ENCODE measurements at regions not wholly inside any gene's neighbourhood (a gene's known extent, or its start where the extent isn't known, plus 50 kb on each side); places are given as distances from the start of the nearest gene placed in this dataset.
"Not testable (repeated sequence)": the region's sequence is repeated elsewhere in the genome, so short reads cannot be mapped to it uniquely, and the experiment has no call there.

DNA sequence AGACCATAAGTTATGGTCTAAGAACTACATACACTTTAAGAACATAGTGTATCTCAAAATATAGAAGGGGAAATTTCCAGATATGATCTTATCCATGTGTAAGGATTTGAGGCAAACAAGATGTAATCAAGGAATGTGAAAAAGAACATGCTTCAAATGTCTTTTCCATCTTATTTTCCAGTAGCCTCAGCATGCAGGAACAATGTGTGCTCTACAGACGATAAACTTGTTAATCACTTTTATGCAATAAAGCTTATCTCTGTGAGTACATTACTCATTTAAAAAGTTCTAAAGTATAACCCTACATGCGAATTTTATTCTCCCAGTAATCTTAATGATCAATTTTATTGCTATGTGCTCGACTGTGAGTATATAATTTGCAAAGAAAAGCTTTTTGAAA, 185.2 kb downstream of the ALDH8A1 start:
- POLR2A ChIA-PET, result no interaction called here
- H3K4me3 Mint-ChIP-seq, result no peak overlapping the region
- H3K4me1 Mint-ChIP-seq (ENCODE audit: low read depth), result no peaks in the 10 kb centered on the region
- H3K9me3 Mint-ChIP-seq, result no peaks in the 10 kb centered on the region
- no peak for DNase-seq
- intact Hi-C loops (cut with micrococcal nuclease), result no loop called here
- CTCF ChIA-PET, result no interaction called here
- no peak overlapping the region for H3K27ac Mint-ChIP-seq
- H3K27me3 Mint-ChIP-seq, result peaks cover 3% of the 10 kb centered on the region
- no peaks in the 10 kb centered on the region for H3K36me3 Mint-ChIP-seq

DNA sequence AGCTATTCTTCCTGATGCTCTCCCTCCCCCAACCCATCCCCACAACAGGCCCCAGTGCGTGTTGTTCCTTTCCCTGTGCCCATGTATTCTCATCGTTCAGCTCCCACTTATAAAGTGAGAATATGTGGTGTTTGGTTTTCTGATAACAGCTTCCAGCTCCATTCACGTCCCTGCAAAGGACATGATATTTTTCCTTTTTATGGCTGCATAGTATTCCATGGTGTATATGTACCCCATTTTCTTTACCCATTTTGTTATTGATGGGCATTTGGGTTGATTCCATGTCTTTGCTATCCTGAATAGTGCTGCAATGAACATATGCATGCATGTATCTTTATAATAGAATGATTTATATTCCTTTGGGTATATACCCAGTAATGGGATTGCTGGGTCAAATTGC, 186.3 kb downstream of the ALDH8A1 start:
- H3K4me3 Mint-ChIP-seq; DNase-seq; intact Hi-C loops (cut with micrococcal nuclease); CTCF ChIA-PET; H3K27me3 Mint-ChIP-seq; H3K4me1 Mint-ChIP-seq (ENCODE audit: low read depth); H3K36me3 Mint-ChIP-seq; H3K27ac Mint-ChIP-seq; H3K9me3 Mint-ChIP-seq; POLR2A ChIA-PET: not testable (repeated sequence)

DNA sequence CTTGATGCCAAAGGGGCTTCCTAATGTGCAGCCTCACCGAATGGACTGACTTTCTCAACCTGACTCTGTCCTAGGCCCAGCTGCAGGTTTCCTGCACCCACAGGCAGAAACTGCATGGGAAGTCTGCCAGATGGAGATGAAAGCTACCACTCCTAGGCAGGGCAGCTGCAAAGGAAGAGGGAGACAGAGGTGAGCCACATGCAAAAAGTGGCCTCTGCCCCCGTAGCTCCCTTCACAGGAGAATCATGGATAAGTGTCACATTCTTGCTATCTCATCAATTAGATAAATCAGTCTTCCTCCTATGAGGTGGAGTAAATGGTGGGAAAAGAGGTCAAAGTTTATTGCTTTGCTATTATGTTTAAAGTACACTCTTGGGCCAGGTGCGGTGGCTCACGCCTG, 191.3 kb downstream of the ALDH8A1 start:
- H3K27me3 Mint-ChIP-seq, result no peaks in the 10 kb centered on the region
- DNase-seq, result no peak
- H3K4me3 Mint-ChIP-seq, result no peak overlapping the region
- ChIA-PET CTCF (interaction anchor here (1.1 kb wide), 1 partner anchor 835 kb away, joined by 3 read pairs; no protein-coding TSS in a partner anchor), POLR2A (no interaction called here)
- no peaks in the 10 kb centered on the region for H3K4me1 Mint-ChIP-seq (ENCODE audit: low read depth)
- H3K9me3 Mint-ChIP-seq, result no peaks in the 10 kb centered on the region
- H3K36me3 Mint-ChIP-seq, result no peaks in the 10 kb centered on the region
- intact Hi-C loops (cut with micrococcal nuclease), result no loop called here
- no peak overlapping the region for H3K27ac Mint-ChIP-seq

DNA sequence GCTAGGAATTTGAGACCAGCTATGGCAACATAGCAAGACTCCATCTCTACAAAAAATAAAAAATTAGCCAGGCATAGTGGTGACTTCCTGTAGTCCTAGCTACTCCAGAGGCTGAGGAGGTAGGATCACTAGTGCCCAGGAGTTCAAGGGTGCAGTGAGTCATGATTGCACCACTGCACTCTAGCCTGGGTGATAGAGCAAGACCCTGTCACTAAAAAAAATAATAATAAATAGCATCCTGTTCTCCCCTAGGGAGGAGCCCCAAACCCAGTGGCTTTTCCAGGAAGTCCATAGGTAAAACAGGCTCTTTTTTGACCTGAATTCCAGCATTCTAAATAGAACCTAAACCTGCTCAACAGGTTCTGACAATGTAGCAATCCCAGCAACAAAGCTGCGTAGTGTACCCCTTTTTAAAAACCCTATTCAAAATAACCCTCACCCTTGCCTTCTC, 192.0 kb downstream of the ALDH8A1 start:
- intact Hi-C loops (cut with micrococcal nuclease), result no loop called here
- Mint-ChIP-seq H3K4me1 (ENCODE audit: low read depth) (no peaks in the 10 kb centered on the region), H3K27me3 (peaks cover 3% of the 10 kb centered on the region), H3K27ac (no peak overlapping the region), H3K4me3 (no peak overlapping the region), H3K9me3 (no peaks in the 10 kb centered on the region), H3K36me3 (no peaks in the 10 kb centered on the region)
- ChIA-PET POLR2A (no interaction called here), CTCF (interaction anchor here (1.1 kb wide), 1 partner anchor 834 kb away, joined by 3 read pairs; no protein-coding TSS in a partner anchor)
- no peak for DNase-seq

DNA sequence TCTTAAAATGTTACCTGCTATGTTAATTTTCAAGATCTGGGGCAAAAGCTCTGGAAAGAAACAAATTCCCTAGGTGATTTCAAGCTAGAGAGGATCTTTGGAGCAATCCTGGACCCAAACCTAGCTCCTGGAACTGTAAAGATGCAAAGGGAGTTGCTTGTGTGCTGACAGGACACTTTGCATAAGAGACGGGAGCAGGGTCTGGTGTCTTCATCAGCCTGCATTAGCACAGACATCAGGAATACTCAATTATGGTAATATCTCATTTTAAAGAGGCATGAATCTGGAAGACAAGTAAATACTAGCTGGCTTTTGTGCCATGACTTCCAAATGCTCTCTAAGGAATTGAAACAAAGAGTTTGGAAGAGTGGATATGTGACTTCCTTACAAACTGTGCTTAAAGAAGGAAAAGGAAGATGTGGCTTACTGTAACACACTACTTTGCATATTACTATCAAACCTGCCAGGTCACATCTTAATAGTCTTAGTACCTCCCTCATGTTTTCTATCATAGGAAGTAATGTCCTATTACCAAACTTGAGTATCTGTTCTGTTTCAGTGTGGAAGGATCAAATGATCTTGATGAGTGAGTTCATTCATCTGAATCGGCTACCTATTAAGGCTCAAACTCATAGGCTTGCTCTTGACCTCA, 193.4 kb downstream of the ALDH8A1 start:
- Mint-ChIP-seq H3K4me1 (ENCODE audit: low read depth) (no peaks in the 10 kb centered on the region), H3K4me3 (no peak overlapping the region), H3K9me3 (no peaks in the 10 kb centered on the region), H3K36me3 (no peaks in the 10 kb centered on the region), H3K27me3 (peaks cover 3% of the 10 kb centered on the region), H3K27ac (no peak overlapping the region)
- intact Hi-C loops (cut with micrococcal nuclease), result no loop called here
- ChIA-PET POLR2A (no interaction called here), CTCF (interaction anchor here (0.5 kb wide), 1 partner anchor 427 kb away, joined by 3 read pairs; no protein-coding TSS in a partner anchor)
- no peak for DNase-seq

DNA sequence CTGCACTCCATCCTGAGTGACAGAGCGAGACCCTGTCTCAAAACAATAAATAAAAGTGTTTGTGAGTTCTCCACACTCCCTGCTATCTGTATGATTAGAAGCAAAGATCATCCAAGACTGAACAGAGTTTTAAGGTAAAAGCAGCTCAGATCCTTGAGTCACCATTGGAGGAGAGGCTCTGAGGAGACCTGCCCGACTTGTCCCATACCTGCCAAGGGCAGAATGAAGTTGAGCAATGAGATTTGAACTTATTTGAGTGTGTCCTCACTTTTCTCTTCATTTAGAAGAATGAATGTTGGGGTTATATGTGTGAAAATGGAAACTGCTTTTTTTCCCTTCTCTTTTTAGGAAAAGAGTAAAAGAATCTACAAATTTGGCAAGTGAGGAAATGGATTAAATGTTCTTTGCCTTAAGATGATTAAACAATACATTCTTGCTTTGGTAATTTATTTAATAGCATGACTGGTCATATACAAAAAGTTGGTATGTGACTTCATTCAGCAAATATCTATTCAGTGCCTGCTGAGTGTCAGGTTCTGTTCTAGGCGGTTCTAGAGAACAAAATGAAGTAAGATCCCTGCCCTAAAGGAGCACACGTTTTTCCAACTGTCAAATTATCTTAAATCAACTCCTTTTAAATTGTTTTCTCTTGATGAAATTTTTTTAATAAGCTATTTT, 195.7 kb downstream of the ALDH8A1 start:
- ChIA-PET CTCF (no interaction called here), POLR2A (no interaction called here)
- no peak overlapping the region for H3K27ac Mint-ChIP-seq
- peaks cover 4% of the 10 kb centered on the region for H3K27me3 Mint-ChIP-seq
- H3K36me3 Mint-ChIP-seq, result no peaks in the 10 kb centered on the region
- intact Hi-C loops (cut with micrococcal nuclease), result no loop called here
- H3K4me1 Mint-ChIP-seq (ENCODE audit: low read depth), result no peaks in the 10 kb centered on the region
- no peak for DNase-seq
- H3K9me3 Mint-ChIP-seq, result no peaks in the 10 kb centered on the region
- H3K4me3 Mint-ChIP-seq, result no peak overlapping the region

DNA sequence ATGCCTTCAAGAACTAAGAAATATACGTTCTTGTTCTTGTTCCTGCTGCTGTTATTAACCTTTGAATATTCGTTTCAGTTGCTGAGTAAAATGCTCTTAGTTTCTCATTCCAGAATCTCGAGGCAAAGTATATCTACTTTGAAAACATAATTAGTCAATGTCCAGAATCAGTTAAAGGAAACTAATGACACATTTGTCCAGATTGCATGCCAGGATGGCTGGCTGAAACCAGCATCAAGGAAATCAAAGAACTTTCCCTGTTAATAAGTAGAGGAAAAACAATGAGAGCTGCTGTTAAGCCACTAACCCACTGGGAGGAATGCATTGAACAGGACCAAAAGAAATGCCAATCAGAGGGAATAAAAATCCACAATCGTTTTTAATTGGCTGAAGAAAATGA, 196.9 kb downstream of the ALDH8A1 start:
- ChIA-PET POLR2A (no interaction called here), CTCF (no interaction called here)
- no peak for DNase-seq
- H3K4me3 Mint-ChIP-seq, result no peak overlapping the region
- H3K27ac Mint-ChIP-seq, result no peak overlapping the region
- H3K27me3 Mint-ChIP-seq, result peaks cover 4% of the 10 kb centered on the region
- H3K9me3 Mint-ChIP-seq, result no peaks in the 10 kb centered on the region
- H3K36me3 Mint-ChIP-seq, result no peaks in the 10 kb centered on the region
- intact Hi-C loops (cut with micrococcal nuclease), result no loop called here
- no peaks in the 10 kb centered on the region for H3K4me1 Mint-ChIP-seq (ENCODE audit: low read depth)

DNA sequence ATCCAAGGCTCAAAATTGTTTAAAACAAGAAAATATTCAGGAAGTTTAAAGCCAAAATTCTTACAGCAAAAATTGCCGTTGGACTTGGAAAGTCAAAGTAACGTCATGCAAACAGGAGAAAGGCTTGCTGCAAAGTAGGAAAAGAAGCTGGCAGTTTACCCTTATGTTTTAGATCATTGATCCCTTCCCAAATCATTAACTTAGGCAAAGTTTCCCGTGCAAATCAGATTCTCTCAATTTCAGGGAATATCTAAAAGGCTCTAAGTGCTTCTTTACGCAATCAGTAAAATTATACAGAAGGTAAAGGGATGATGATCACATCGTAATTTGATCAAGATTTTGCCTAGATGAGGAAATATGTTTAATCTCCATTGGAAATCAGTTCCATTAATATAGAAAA, 197.5 kb downstream of the ALDH8A1 start:
- Mint-ChIP-seq H3K36me3 (no peaks in the 10 kb centered on the region), H3K27me3 (peaks cover 4% of the 10 kb centered on the region), H3K9me3 (no peaks in the 10 kb centered on the region), H3K4me3 (no peak overlapping the region), H3K27ac (no peak overlapping the region), H3K4me1 (ENCODE audit: low read depth) (no peaks in the 10 kb centered on the region)
- ChIA-PET CTCF (no interaction called here), POLR2A (no interaction called here)
- intact Hi-C loops (cut with micrococcal nuclease), result no loop called here
- DNase-seq, result no peak

DNA sequence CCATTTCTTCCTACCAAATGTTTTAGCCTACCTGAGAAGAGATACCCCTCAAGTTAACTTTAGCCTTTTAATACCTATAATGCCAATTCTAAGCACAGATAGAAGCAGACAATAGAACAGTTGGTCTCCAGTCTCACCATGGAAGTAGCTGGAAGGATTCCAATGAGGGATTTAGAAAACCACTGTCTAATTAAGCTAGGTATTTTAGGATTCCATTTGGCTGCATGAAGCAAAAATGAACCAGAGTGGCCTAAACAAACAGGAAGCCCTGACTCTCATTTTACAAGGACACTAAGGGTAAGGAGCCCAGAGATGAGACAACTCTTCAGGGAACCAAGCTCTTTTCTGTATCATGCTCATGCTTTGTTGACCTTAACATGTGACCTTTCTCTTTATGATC, 199.2 kb downstream of the ALDH8A1 start:
- Mint-ChIP-seq H3K36me3 (no peaks in the 10 kb centered on the region), H3K4me3 (no peak overlapping the region), H3K27ac (no peak overlapping the region), H3K9me3 (no peaks in the 10 kb centered on the region), H3K4me1 (ENCODE audit: low read depth) (no peaks in the 10 kb centered on the region), H3K27me3 (peaks cover 12% of the 10 kb centered on the region)
- ChIA-PET CTCF (no interaction called here), POLR2A (no interaction called here)
- DNase-seq, result no peak
- intact Hi-C loops (cut with micrococcal nuclease), result no loop called here

DNA sequence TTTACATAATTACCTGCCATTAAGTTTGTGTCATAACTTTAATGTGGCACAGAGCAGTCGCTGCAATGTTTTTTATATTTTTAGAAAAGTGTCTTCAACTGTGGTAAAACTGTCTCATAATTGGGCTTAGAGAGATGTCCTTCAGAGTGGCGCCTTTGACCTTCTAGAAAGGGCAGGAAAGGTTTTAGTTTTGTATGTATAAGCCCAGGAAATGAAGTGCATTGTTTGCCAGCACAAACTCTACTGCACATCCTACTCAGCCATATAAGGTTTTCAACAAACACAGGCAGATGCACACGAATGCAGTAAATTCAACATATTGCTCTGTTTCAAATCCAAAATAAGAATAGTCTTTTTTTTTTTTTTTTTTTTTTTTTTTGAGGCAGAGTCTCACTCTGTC, 201.4 kb downstream of the ALDH8A1 start:
- POLR2A ChIA-PET, result no interaction called here
- Mint-ChIP-seq H3K4me3 (no peak overlapping the region), H3K4me1 (ENCODE audit: low read depth) (no peaks in the 10 kb centered on the region), H3K27me3 (peaks cover 23% of the 10 kb centered on the region), H3K27ac (no peak overlapping the region), H3K36me3 (no peaks in the 10 kb centered on the region), H3K9me3 (no peaks in the 10 kb centered on the region)
- intact Hi-C loops (cut with micrococcal nuclease), result no loop called here
- no peak for DNase-seq
- CTCF ChIA-PET, result no interaction called here

DNA sequence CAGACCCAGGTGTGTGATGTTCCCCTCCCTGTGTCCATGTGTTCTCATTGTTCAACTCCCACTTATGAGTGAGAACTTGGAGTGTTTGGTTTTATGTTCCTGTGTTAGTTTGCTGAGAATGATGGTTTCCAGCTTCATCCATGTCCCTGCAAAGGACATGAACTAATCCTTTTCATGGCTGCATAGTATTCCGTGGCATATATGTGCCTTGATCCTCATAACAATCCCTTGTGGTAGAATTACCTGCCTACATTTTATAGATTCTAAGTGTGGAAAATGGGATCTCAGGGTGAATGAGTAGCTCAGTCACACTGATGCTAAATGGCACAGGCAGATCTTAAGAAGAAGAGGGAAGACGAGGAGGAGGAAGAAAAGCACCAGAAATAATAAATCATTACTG, 202.7 kb downstream of the ALDH8A1 start:
- H3K27me3 Mint-ChIP-seq, result peaks cover 22% of the 10 kb centered on the region
- intact Hi-C loops (cut with micrococcal nuclease); POLR2A ChIA-PET; DNase-seq; CTCF ChIA-PET; H3K4me1 Mint-ChIP-seq (ENCODE audit: low read depth); H3K27ac Mint-ChIP-seq; H3K9me3 Mint-ChIP-seq; H3K36me3 Mint-ChIP-seq; H3K4me3 Mint-ChIP-seq: not testable (repeated sequence)

DNA sequence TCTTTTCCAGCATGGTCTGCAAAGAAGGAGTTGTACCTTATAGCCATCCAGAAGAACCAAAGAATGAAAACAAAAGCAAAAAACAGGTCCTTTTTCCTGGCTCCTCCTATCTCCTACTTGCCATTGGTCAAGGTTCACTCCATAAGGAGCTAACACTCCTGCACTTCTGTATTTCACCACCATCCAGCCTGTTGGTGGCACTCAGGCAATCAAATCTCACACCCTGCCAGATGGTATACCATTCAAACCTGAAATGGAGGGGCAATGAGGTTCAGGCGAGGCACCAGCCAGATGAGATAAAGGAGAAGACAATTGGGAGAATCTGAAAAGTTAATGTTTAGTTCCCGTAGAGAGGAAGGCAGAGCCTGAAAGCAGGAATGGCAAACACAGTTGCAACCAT, 203.8 kb downstream of the ALDH8A1 start:
- no peak for DNase-seq
- Mint-ChIP-seq H3K36me3 (no peaks in the 10 kb centered on the region), H3K4me3 (no peak overlapping the region), H3K27me3 (peaks cover 25% of the 10 kb centered on the region), H3K27ac (no peak overlapping the region), H3K4me1 (ENCODE audit: low read depth) (no peaks in the 10 kb centered on the region), H3K9me3 (no peaks in the 10 kb centered on the region)
- ChIA-PET CTCF (no interaction called here), POLR2A (no interaction called here)
- intact Hi-C loops (cut with micrococcal nuclease), result no loop called here

DNA sequence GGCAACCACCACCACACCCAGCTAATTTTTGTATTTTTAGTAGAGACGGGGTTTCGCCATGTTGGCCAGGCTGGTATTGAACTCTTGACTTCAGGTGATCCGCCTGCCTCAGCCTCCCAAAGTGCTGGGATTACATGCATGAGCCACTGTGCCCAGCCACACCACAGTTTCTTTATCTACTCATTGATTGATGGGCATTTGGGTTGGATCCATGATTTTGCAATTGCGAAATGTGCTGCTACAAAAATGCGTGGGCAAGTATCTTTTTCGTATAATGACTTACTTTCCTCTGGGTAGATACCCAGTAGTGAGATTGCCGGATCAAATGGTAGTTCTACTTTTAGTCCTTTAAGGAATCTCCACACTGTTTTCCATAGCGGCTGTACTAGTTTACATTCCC, 204.7 kb downstream of the ALDH8A1 start:
- H3K27ac Mint-ChIP-seq; H3K4me1 Mint-ChIP-seq (ENCODE audit: low read depth); POLR2A ChIA-PET; DNase-seq; H3K36me3 Mint-ChIP-seq; H3K9me3 Mint-ChIP-seq; H3K4me3 Mint-ChIP-seq; CTCF ChIA-PET; intact Hi-C loops (cut with micrococcal nuclease): not testable (repeated sequence)
- peaks cover 25% of the 10 kb centered on the region for H3K27me3 Mint-ChIP-seq
